ENCODE measurements at regions not wholly inside any gene's neighbourhood (a gene's known extent, or its start where the extent isn't known, plus 50 kb on each side); places are given as distances from the start of the nearest gene placed in this dataset.
"Not testable (repeated sequence)": the region's sequence is repeated elsewhere in the genome, so short reads cannot be mapped to it uniquely, and the experiment has no call there.

GRCh38 chr1:72466376-72466775, 184.0 kb upstream of the NEGR1 start:
- no peak for DNase-seq

DNA sequence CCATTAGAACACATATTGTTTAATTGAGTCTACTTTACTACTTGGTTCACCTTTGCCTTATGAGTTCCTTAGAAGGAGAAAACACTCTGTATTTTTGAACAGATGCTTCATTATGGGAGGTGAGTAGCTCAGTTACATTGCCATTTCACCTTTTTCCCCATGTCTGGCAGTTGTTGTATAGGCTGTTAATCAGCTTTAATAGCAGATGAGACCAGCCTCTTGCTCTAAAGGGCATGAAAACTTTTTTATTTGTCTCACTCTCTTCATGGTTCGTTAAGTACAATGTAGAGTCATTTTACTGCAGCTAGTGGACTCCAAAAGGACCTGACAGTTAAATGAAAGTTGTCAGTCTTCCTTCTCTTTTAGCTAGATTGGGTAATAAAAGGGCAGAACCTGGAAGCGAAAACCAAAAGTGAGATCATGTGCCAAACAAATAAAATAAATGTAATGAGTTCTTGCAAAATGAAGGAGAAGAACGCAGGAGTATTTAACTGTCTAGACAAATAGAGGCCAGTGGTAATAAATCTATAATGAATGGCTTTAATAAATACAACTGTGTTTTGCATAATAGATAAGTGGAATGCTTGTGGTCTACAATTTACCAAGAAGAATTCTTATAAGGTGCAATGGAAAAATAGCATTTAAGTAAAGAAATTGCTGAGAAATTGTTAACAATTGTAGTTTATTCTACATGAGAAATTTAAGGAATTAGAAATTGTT, 180.0 kb upstream of the NEGR1 start:
- peak; percentile 10 for DNase-seq

DNA sequence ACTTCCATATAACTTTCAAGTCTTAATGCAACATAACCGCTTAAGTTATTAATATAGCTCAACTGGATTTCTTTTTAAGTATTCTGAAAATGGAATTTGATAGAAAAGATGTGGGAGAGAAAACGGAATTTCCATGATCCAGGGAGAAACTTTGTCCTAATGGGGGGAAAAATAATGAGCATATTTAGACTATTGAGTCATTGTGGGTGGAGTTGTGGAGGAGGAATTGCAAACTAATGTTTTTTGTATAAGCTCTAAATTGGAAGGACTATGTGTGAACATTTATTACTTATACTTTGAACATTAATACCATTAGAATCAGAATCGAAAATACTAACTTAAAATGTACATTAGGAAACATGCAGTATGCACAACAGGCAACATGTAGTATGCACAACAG, 159.9 kb upstream of the NEGR1 start:
- no peak for DNase-seq

GRCh38 chr1:72439036-72439435, 156.7 kb upstream of the NEGR1 start:
- DNase-seq = no peak

DNA sequence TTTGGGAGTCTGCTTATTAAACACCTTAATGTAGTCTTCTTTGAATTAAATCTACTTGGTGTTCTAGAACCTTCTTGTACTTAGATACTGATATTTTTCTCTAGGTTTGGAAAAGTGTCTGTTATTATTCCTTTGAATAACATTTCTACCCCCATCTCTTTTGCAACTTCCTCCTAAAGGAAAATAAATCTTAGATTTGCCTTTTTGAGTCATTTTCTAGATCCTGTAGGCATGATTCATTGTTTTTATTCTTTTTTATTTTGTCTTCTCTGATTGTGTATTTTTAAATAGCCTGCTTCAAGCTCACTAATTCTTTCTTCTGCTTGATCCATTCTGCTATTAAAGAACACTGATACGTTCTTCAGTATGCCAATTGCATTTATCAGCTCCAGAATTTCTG, 155.9 kb upstream of the NEGR1 start:
- DNase-seq = no peak

DNA sequence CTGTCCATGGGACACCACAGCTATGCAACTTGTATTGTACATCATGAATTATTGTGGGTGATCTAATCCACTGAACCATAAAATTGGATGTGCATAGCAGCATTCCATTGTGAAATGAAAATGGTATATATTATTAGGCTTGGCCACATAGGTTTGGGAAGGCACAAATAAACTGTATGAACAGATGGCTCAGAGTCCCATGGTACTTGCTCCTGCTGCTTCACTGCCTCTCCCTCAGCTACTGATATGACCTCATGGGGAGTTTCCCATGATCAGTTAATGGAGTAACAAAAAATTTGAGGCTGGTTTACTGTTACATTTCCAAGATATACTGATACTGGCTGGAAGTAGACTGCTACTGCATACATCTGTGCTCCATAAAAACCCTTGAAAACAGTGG, 152.7 kb upstream of the NEGR1 start:
- DNase-seq = no peak

GRCh38 chr1:72434070-72434469, 151.7 kb upstream of the NEGR1 start:
- no peak for DNase-seq

GRCh38 chr1:72433591-72433990, 151.3 kb upstream of the NEGR1 start:
- no peak for DNase-seq

- no peak for DNase-seq
Observed at GRCh38 chr1:72432645-72433267, 150.4 kb upstream of the NEGR1 start.

GRCh38 chr1:72431810-72432209, 149.5 kb upstream of the NEGR1 start:
- DNase-seq = no peak

- not testable (repeated sequence) for DNase-seq
Observed at GRCh38 chr1:72428276-72428675, 145.9 kb upstream of the NEGR1 start.

DNA sequence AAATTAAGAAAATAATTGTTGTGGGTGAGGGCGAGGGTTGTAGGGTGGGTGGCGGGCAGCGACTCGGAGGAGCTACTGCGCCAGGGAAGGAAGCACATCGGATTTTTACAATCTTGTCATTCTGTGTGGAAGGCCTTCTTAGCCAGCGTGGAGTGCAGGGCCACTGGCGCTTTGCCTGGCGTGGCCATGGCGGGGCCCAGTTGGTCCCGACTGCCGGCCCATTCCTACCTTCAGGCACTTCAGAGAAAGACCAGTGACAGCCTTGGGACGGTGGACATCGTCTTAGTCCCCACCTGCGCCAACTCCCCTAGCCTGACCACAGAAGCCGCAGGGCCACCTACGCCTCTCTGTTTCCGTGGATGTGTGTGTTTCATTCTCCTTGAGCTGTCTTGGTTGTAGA, 136.9 kb upstream of the NEGR1 start:
- DNase-seq = no peak

DNA sequence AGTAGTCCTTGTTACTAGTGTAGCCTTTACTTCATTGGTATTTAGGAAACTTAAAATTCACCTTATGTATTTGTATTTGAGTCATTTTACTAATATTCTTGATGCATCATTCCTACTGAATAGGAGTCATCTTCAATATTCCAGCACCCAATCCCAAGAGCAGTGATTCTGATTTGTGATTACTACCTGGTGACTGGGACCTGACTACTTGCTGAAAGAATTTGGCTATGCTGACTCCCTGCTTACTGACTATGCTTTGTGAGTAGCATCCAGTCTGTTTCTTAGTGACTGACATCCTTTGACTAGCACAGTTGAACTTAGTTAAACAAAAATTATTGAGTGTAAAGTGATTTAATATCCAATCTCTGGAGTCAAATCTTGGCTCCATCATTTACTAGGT, 129.9 kb upstream of the NEGR1 start:
- no peak for DNase-seq

GRCh38 chr1:72399807-72400206, 117.5 kb upstream of the NEGR1 start:
- DNase-seq = no peak

DNA sequence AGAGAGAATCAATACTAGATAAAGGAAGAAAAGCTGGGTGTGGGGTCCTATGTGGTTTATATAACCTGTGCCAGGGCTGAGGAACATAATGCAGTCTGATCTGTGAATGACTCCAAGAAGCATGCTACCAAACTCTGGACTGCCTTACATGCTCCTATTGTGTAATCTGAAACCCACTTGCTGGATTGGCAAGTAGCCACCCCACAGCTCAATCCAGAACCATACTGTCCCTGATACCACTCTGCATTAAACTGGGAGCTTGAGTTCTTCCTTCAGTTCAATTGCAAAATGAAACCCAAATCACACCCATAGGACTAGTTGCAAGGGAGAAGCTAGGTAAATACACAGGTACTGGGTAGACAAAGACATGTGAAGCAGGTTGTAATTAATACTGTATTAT, 115.4 kb upstream of the NEGR1 start:
- peak; percentile 20 for DNase-seq

DNA sequence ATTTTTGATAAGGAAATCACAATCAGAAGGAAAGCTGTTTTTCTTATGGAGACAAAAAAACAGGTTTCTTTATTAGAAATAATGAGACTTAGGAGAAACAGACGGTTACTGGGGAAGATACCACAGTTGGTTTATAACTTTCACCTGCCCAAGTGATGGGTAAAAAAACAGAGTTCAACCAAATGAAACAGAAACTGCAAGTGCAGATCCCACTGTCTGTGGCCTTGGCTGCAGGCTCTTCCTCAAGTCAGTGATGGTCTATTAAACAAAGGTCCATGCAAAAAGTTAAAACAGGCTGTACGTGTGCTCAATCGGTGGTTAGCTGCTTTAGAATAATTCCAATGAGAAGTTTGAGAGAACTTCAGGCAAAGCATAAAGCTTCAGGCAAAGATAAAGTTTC, 112.1 kb upstream of the NEGR1 start:
- DNase-seq = no peak

- no peak for DNase-seq
Observed at GRCh38 chr1:72379072-72379471, 96.7 kb upstream of the NEGR1 start.

GRCh38 chr1:72375226-72375625, 92.9 kb upstream of the NEGR1 start:
- DNase-seq = no peak

- no peak for DNase-seq
Observed at GRCh38 chr1:72371259-72372035, 89.1 kb upstream of the NEGR1 start.

DNA sequence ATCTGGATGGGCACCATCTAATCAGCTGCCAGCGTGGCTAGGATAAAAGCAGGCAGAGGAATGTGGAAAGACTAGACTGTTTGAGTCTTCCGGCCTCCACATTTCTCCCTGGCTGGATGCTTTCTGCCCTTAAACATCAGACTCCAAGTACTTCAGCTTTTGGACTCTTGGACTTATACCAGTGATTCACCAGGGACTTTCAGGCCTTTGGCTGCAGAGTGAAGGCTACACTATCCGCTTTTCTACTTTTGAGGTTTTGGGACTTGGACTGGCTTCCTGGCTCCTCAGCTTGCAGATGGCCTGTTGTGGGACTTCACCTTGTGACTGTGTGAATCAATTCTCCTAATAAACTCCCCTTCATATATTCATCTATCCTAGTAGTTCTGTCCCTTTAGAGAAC, 88.5 kb upstream of the NEGR1 start:
- DNase-seq = not testable (repeated sequence)

DNA sequence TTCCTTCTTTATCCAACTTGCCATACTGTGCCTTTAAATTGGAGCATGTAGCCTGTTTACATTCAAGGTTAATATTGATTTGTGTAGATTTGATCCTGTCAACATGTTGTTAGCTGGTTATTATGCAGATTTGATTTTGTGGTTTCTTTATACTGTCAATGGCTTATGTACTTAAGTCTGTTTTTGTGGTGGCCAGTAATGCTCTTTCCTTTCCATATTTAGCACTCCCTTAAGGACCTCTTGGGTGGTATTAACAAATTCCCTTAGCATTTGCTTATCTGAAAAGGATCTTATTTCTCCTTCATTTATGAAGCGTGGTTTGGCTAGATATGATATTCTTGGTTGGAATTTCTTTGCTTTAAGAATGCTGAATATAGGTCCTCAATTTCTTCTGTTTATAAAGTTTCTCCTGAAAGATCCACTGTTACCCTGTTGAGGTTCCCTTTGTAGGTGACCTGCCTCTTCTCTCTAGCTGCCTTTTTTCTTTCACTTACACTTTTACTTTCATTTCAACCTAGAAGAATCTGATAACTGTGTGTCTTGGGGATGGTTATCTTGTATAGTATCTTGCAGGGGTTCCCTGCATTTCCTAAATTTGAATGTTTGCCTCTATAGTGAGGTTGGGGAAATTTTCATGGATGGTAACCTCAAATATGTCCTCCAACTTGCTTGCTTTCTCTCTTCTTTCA, 86.9 kb upstream of the NEGR1 start:
- no peak for DNase-seq

DNA sequence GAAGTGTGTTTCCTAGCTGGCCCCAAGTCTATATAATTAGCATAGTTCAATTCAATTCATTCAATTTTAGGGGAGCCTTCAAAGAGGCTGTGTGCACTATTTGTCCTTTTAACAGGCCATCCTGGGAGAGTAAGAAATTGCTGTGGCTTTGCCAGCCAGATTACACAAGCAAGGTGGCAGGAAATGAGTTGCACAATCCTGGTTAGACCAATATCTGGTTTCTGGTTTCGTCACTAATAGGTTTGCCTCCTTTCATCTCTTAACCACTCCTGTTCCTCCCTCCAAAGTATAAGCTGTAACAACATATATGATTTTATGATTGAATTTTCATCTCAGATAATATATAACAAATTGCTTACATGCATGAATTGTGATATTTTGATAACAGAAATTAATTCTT, 84.1 kb upstream of the NEGR1 start:
- DNase-seq = no peak

GRCh38 chr1:72365693-72366092, 83.4 kb upstream of the NEGR1 start:
- no peak for DNase-seq

- no peak for DNase-seq
Observed at GRCh38 chr1:72362538-72362937, 80.2 kb upstream of the NEGR1 start.
